Astrocyte of the cerebellum (primary cell): ENCODE measurements at regions not wholly inside any gene's neighbourhood (a gene's known extent, or its start where the extent isn't known, plus 50 kb on each side); places are given as distances from the start of the nearest gene placed in this dataset.
A peak's percentile ranks its signal among the peaks of the same experiment; 100 is the strongest.

ENCODE experiments used
- DNase-seq: peaks from one replicate; pipeline ENCODE4 v3.0.0-alpha.2; 2011; ENCODE audit warnings: low read depth
- H3K4me3 ChIP-seq: 2 replicates; pipeline ENCODE4 v1.5.1; 2011; ENCODE audit warnings: mild to moderate bottlenecking, low read depth, low read length, moderate library complexity
- CTCF ChIP-seq: IDR thresholded peaks from 2 replicates; pipeline ENCODE4 v1.5.1; 2012; ENCODE audit warnings: low read length, low read depth, moderate library complexity, mild to moderate bottlenecking; ENCODE audit errors: missing control alignments
- in situ Hi-C: cut with HindIII; loops from 2 replicates; pipeline ENCODE4 v1.10.0; 2017; ENCODE audit warnings: low sequenced_read_pairs

DNA sequence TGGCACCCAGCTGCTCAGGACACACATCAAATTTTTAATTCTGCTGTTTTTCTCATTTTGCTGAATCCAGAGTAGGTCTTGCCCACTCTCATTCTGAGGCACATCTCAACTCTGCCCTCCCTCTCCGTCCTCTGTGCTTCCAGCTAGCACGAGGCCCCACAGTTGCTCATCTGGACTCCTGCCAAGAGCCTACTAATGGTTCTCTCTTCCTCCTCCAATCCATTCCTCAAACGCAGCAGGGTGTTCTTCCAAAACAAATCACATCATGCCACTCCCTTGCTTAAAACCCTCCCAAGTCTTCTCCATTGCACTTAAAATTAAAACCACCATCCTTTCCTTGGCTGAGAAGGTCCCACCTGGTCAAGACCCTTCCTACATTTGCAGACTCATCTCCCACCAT is 49.8 kb upstream of the SCAF4 start:
- in situ Hi-C loops, result no loop called here
- DNase-seq, result peak; percentile 13

More for the DNA sequence above, 49.8 kb upstream of the SCAF4 start:
- no peak for TF ChIP-seq CTCF
- H3K4me3 ChIP-seq, result no peak overlapping the region
